Kidney epithelial cell (primary cell): ENCODE measurements at regions not wholly inside any gene's neighbourhood (a gene's known extent, or its start where the extent isn't known, plus 50 kb on each side); places are given as distances from the start of the nearest gene placed in this dataset.
"Not testable (repeated sequence)": the region's sequence is repeated elsewhere in the genome, so short reads cannot be mapped to it uniquely, and the experiment has no call there.

Source experiments
- DNase-seq: peaks from one replicate; pipeline ENCODE4 v3.0.0-alpha.2; 2010; ENCODE audit warnings: low read depth
- H3K27me3 ChIP-seq: 2 replicates; pipeline ENCODE4 v1.6.0; 2011; ENCODE audit warnings: low read length; ENCODE audit not compliant: control insufficient read depth, insufficient read depth
- H3K36me3 ChIP-seq: 2 replicates; pipeline ENCODE4 v1.5.1; 2011; ENCODE audit warnings: low read length; ENCODE audit not compliant: control insufficient read depth, insufficient read depth
- H3K4me3 ChIP-seq: 2 replicates; pipeline ENCODE4 v1.5.1; 2011; ENCODE audit warnings: low read depth, mild to moderate bottlenecking, control low read depth, low read length
- TF ChIP-seq, protein P1 (sequence below): IDR thresholded peaks from 2 replicates; pipeline ENCODE4 v1.5.1; 2011; ENCODE audit warnings: mild to moderate bottlenecking, moderate library complexity, low read length, control low read depth, inconsistent platforms; ENCODE audit not compliant: insufficient read depth, poor library complexity, severe bottlenecking

DNA sequence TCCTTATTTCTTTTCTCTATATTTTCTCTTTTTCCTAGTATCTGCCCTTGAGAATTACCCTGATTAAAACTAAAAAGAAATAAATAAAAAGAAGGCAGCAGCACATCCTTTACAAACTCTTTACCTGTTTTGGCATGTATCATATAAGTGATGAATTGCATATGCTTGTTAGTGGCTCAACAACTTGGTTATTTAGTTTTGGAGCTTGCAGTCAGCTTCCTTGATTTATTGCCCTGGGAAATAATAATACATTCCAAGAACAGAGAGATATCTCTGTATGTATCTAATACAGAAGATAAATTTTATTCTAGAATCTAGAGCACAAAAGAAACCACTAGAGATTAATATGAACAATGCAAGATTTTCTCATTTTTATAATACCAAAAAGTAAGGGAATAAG lies 139.8 kb upstream of the ZC3H15 start:
- no peak overlapping the region for H3K4me3 ChIP-seq
- TF ChIP-seq, protein P1, sequence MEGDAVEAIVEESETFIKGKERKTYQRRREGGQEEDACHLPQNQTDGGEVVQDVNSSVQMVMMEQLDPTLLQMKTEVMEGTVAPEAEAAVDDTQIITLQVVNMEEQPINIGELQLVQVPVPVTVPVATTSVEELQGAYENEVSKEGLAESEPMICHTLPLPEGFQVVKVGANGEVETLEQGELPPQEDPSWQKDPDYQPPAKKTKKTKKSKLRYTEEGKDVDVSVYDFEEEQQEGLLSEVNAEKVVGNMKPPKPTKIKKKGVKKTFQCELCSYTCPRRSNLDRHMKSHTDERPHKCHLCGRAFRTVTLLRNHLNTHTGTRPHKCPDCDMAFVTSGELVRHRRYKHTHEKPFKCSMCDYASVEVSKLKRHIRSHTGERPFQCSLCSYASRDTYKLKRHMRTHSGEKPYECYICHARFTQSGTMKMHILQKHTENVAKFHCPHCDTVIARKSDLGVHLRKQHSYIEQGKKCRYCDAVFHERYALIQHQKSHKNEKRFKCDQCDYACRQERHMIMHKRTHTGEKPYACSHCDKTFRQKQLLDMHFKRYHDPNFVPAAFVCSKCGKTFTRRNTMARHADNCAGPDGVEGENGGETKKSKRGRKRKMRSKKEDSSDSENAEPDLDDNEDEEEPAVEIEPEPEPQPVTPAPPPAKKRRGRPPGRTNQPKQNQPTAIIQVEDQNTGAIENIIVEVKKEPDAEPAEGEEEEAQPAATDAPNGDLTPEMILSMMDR, result no peak
- no peaks in the 10 kb centered on the region for H3K36me3 ChIP-seq
- no peaks in the 10 kb centered on the region for H3K27me3 ChIP-seq
- DNase-seq, result no peak

DNA sequence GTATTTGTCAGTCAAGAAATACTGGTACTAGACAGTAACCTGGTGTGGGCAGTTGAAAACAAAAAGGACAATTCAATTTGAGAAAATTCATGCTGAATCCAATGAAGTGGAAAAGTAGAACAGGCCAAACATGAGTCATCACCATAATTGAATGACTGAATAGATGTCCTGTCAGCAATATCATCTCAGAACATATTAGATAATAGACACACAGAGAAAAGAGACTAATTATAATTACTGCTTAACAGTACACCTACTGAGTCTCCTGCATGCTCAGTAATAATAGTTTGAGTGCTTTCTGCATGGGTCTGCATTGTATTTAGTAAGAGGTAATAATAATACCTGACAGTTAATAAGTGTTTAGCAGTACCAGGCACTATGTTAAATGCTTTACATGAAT lies 138.6 kb upstream of the ZC3H15 start:
- no peaks in the 10 kb centered on the region for H3K27me3 ChIP-seq
- no peak for DNase-seq

DNA sequence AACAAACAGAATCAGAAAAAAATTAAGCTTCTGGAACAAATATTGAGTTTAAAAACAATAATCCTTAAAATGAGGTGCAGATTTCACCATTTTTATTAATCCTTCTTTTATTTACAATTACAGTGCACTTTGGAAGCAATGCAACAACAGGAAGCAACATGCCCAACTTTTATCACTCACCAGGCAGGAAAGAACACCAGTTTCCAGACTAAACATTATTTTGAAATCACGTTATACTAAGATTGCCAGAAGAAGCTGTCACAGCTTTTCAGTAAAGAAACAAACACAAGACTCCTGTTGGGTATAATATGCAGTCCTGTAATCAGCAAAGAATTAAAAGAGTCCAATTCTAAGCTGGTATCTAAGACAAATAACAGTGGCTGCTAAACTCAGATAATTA lies 137.9 kb upstream of the ZC3H15 start:
- DNase-seq, result no peak
- TF ChIP-seq, protein P1, result no peak
- Histone ChIP-seq H3K4me3 (no peak overlapping the region), H3K36me3 (no peaks in the 10 kb centered on the region), H3K27me3 (no peaks in the 10 kb centered on the region)

More for the DNA sequence above, 138.6 kb upstream of the ZC3H15 start:
- TF ChIP-seq, protein P1, result no peak
- H3K4me3 ChIP-seq, result no peak overlapping the region
- H3K36me3 ChIP-seq, result no peaks in the 10 kb centered on the region

DNA sequence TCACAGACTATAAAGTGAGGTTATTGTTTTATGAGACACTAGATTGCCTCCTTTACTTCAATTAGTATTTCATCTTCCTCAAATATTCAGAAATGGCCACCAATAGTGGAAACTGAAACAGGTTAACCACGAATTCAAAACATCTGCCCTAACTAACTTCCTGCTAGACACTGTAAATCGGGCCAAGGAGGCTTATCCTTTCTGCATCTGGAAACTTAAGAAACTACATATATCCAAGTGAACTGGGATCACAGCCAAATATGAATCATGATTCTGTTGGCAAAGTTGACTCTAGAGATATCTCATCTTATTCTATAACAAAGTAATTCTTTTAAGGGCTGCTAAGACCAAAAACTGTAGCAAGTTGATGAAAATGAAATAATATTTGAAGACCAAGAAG lies 136.6 kb upstream of the ZC3H15 start:
- TF ChIP-seq, protein P1, result no peak
- no peak for DNase-seq
- H3K4me3 ChIP-seq, result no peak overlapping the region
- no peaks in the 10 kb centered on the region for H3K27me3 ChIP-seq
- H3K36me3 ChIP-seq, result no peaks in the 10 kb centered on the region

DNA sequence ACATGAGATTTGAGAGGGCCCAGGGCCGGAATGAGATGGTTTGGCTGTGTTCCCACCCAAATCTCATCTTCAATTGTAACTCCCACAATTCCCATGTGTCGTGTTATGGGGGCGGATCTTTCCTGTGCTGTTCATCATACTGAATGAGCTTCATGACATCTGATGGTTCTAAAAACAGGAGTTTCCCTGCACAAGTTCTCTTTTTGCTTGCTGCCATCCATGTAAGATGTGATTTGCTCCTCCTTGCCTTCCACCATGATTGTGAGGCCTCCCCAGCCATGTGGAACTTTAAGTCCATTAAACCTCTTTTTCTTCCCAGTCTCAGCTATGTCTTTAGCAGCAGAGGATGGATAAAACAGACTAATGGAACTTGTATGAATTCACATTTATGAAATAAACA lies 131.9 kb upstream of the ZC3H15 start:
- not testable (repeated sequence) for DNase-seq

DNA sequence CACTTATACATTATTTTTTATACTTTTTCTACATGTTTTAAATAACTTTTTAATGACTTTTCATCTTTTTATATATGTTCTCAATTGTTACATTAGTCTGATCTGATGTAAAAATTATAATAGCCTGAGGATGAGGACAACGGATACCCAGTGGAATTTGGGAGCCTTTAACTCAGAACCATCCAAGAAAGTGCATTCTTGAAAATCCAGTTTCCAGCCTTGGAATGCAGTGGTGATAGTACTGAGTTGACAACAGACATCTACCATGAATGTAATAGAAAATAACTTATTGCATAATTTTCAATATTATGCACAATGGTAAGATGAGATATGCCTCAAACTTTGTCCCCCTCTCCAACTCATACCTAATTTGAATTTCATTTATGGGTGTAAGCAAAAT lies 120.7 kb upstream of the ZC3H15 start:
- Histone ChIP-seq H3K27me3 (no peaks in the 10 kb centered on the region), H3K4me3 (no peak overlapping the region), H3K36me3 (no peaks in the 10 kb centered on the region)
- no peak for DNase-seq
- TF ChIP-seq, protein P1, result no peak

More for the DNA sequence above, 131.9 kb upstream of the ZC3H15 start:
- not testable (repeated sequence) for H3K4me3 ChIP-seq, H3K27me3 ChIP-seq, H3K36me3 ChIP-seq
